ENCODE measurements at regions not wholly inside any gene's neighbourhood (a gene's known extent, or its start where the extent isn't known, plus 50 kb on each side); places are given as distances from the start of the nearest gene placed in this dataset.

GRCh38 chr12:102534899-102535298, 54.5 kb upstream of the IGF1 start:
- H3K79me1 ChIP-seq (ENCODE audit: low read depth, low read length): no peaks in the 10 kb centered on the region
- H3K27ac ChIP-seq (ENCODE audit: low read depth, low read length): no peak overlapping the region
- no peak overlapping the region for H2BK20ac ChIP-seq (ENCODE audit: low read length)
- no peak overlapping the region for H3K14ac ChIP-seq (ENCODE audit: insufficient read length)
- no peak overlapping the region for H3K56ac ChIP-seq (replicated peaks; ENCODE audit: insufficient read length, low read depth, low read length)
- H2BK5ac ChIP-seq (ENCODE audit: low read depth, low read length): no peak overlapping the region
- no peaks in the 10 kb centered on the region for H3K36me3 ChIP-seq (ENCODE audit: control insufficient read depth in 2 of 4, insufficient read depth in 4 of 4, low read length in 3 of 4)
- H3K9ac ChIP-seq (replicated peaks in 1 of 4; ENCODE audit: extremely low read depth in 1 of 4, low read depth in 3 of 4, low read length in 3 of 4): no peak overlapping the region; a peak in 1 of 7 replicates
- H3K4me2 ChIP-seq (ENCODE audit: insufficient read depth in 1 of 2, low read depth in 2 of 2, low read length in 2 of 2): no peak overlapping the region; a peak in 1 of 4 replicates
- no peaks in the 10 kb centered on the region for H3K9me3 ChIP-seq (ENCODE audit: insufficient read depth in 2 of 2, low read depth in 1 of 2, low read length in 1 of 2)
- DNase-seq (ENCODE audit: low read depth in 1 of 2, low spot score in 2 of 2) (no peak), FAIRE-seq (no peak)
- no peak overlapping the region for H3K18ac ChIP-seq (ENCODE audit: extremely low read depth, low read length)
- H2BK12ac ChIP-seq (ENCODE audit: low read depth, low read length): peak overlapping the region; percentile 20; the same call in 1 of the 2 replicates
- H3K23me2 ChIP-seq (ENCODE audit: low read depth, low read length): peaks cover 3% of the 10 kb centered on the region; the same call in 1 of the 2 replicates
- H3K79me2 ChIP-seq (ENCODE audit: control insufficient read depth in 1 of 2, insufficient read depth in 2 of 2, low read length in 2 of 2): no peaks in the 10 kb centered on the region
- H3K4me3 ChIP-seq (ENCODE audit: extremely low read depth in 1 of 4, insufficient read depth in 2 of 4, low read depth in 3 of 4, low read length in 4 of 4): no peak overlapping the region
- H3K23ac ChIP-seq (ENCODE audit: insufficient read length): no peak overlapping the region
- H4K8ac ChIP-seq (ENCODE audit: extremely low read depth, insufficient read depth, low read length): peak overlapping the region; percentile 78
- no peak overlapping the region for H2AK5ac ChIP-seq (ENCODE audit: low read depth, low read length)
- H2BK15ac ChIP-seq (ENCODE audit: low read length): no peak overlapping the region
- H3K4ac ChIP-seq (replicated peaks; ENCODE audit: insufficient read length, low read depth, low read length): no peak overlapping the region
- peaks cover 0 to 5% (median under 1%) of the 10 kb centered on the region in 4 experiments; a peak in 3 of 7 replicates for H3K4me1 ChIP-seq (replicated peaks in 1 of 4; ENCODE audit: control insufficient read depth in 3 of 4, insufficient read depth in 4 of 4, low read length in 3 of 4)
- H4K5ac ChIP-seq (ENCODE audit: insufficient read length, low read depth, low read length): no peak overlapping the region
- no peaks in the 10 kb centered on the region for H4K20me1 ChIP-seq (replicated peaks in 1 of 2; ENCODE audit: control insufficient read depth in 1 of 2, insufficient read depth in 2 of 2, low read length in 2 of 2)
- no peaks in the 10 kb centered on the region for H3K27me3 ChIP-seq (replicated peaks in 1 of 4; ENCODE audit: control insufficient read depth in 3 of 4, extremely low read depth in 1 of 4, insufficient read depth in 3 of 4, low read length in 3 of 4)
- ChIA-PET POLR2A (ENCODE audit: partially characterized antibody) (no interaction called here), CTCF (ENCODE audit: partially characterized antibody) (interaction anchor here (0.7 to 1.4 kb wide), 5 partner anchors 9 to 214 kb away, joined by 3 read pairs; no protein-coding TSS in a partner anchor)
- H2BK120ac ChIP-seq (replicated peaks; ENCODE audit: low read depth, low read length): no peak overlapping the region
- 71% methylated on average over 11 of the region's 13 CpGs; no CpG with 5 or more reads in 1 of the 2 experiments for WGBS, 2 experiments (ENCODE audit: extremely low coverage in 1 of 2, insufficient coverage in 1 of 2, insufficient read length in 1 of 2, insufficient replicate concordance in 2 of 2, low coverage in 1 of 2, low lambda C conversion rate in 2 of 2, missing lambda C conversion rate in 1 of 2)
- H4K91ac ChIP-seq (replicated peaks; ENCODE audit: insufficient read length, low read length): no peak overlapping the region
- H2AFZ ChIP-seq (ENCODE audit: low read length): peak overlapping the region; percentile 98
- TF ChIP-seq GABPA (IDR thresholded peaks at IDR 0.05; ENCODE audit: borderline replicate concordance, insufficient read depth, low read length) (no peak), CBX5 (IDR thresholded peaks at IDR 0.05; ENCODE audit: low read depth, low read length) (no peak), SIX5 (IDR thresholded peaks at IDR 0.05; ENCODE audit: low read depth, low read length) (no peak), TBP (IDR thresholded peaks at IDR 0.05; ENCODE audit: low read depth, low read length) (no peak), KDM4A (IDR thresholded peaks at IDR 0.05; ENCODE audit: low read depth, low read length, severe bottlenecking) (no peak), KDM1A (IDR thresholded peaks at IDR 0.05; ENCODE audit: borderline replicate concordance, low read length) (no peak), TCF12 (IDR thresholded peaks at IDR 0.05; ENCODE audit: low read depth, low read length) (no peak), CBX8 (IDR thresholded peaks at IDR 0.05; ENCODE audit: borderline replicate concordance, low read depth, low read length) (no peak), YY1 (IDR thresholded peaks at IDR 0.05; ENCODE audit: low read depth, low read length) (no peak), BRCA1 (IDR thresholded peaks at IDR 0.05; ENCODE audit: low read depth, low read length) (no peak)

Data from H1 (cell line).